Peyer's patch (tissue), 4 donors: ENCODE measurements at regions not wholly inside any gene's neighbourhood (a gene's known extent, or its start where the extent isn't known, plus 50 kb on each side); places are given as distances from the start of the nearest gene placed in this dataset.

Experiments
- DNase-seq, 3 donors: peaks; one replicate each; pipeline ENCODE4 v3.0.0-alpha.2; 2017 to 2019
- H3K27ac ChIP-seq, 4 donors: fragments of 200-600 bp; sonication (generic); one replicate each; pipeline ENCODE4 v1.5.1; 2016 to 2019
- H3K27me3 ChIP-seq, 2 donors: fragments of 200-600 bp; sonication (generic); one replicate each; pipeline ENCODE4 v1.5.1; 2019
- H3K36me3 ChIP-seq, 3 donors: fragments of 200-600 bp; sonication (generic); one replicate each; pipeline ENCODE4 v1.5.1; 2016 to 2019
- H3K4me1 ChIP-seq, 4 donors: fragments of 200-600 bp; sonication (generic); one replicate each; pipeline ENCODE4 v1.5.1; 2016 to 2019
- H3K4me3 ChIP-seq, 4 donors: fragments of 200-600 bp; sonication (generic); 1 replicate in 3 of 4; 2 replicates in 1 of 4; pipeline ENCODE4 v1.5.1; 2016 to 2019; ENCODE audit warnings: mild to moderate bottlenecking in 1 of 4
- H3K9me3 ChIP-seq, 4 donors: fragments of 200-600 bp; sonication (generic); one replicate each; pipeline ENCODE4 v1.5.1; 2016 to 2019; ENCODE audit warnings: mild to moderate bottlenecking in 1 of 4
- POLR2A ChIP-seq, 2 donors: fragments of 450-650 bp; IDR thresholded peaks; one replicate each; pipeline ENCODE4 v1.5.1; 2017; ENCODE audit warnings: antibody characterized with exemption in 2 of 2, mild to moderate bottlenecking in 2 of 2, moderate library complexity in 2 of 2
- TF ChIP-seq, protein P1 (sequence below), 6 experiments: fragments of 450-650 bp in 4 of 6; fragments of 200-600 bp in 2 of 6; sonication (generic) in 1 of 6; IDR thresholded peaks; one replicate each; pipeline ENCODE4 v1.5.1; 2017 to 2019; ENCODE audit warnings: antibody characterized with exemption in 6 of 6, mild to moderate bottlenecking in 3 of 6, moderate library complexity in 1 of 6

- no peaks in the 10 kb centered on the region for H3K36me3 ChIP-seq
- H3K9me3 ChIP-seq: no peaks in the 10 kb centered on the region
- no peak overlapping the region for H3K4me3 ChIP-seq
- TF ChIP-seq POLR2A (IDR thresholded peaks at IDR 0.05): no peak
- TF ChIP-seq, protein P1, sequence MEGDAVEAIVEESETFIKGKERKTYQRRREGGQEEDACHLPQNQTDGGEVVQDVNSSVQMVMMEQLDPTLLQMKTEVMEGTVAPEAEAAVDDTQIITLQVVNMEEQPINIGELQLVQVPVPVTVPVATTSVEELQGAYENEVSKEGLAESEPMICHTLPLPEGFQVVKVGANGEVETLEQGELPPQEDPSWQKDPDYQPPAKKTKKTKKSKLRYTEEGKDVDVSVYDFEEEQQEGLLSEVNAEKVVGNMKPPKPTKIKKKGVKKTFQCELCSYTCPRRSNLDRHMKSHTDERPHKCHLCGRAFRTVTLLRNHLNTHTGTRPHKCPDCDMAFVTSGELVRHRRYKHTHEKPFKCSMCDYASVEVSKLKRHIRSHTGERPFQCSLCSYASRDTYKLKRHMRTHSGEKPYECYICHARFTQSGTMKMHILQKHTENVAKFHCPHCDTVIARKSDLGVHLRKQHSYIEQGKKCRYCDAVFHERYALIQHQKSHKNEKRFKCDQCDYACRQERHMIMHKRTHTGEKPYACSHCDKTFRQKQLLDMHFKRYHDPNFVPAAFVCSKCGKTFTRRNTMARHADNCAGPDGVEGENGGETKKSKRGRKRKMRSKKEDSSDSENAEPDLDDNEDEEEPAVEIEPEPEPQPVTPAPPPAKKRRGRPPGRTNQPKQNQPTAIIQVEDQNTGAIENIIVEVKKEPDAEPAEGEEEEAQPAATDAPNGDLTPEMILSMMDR (IDR thresholded peaks at IDR 0.05): no peak
- no peak overlapping the region for H3K27ac ChIP-seq
- DNase-seq: no peak
- H3K4me1 ChIP-seq: no peaks in the 10 kb centered on the region
- H3K27me3 ChIP-seq: no peaks in the 10 kb centered on the region
These were observed 308.7 kb upstream of the N4BP1 start for GRCh38 chr16:48918520-48919258.

- Histone ChIP-seq H3K27ac (no peak overlapping the region), H3K27me3 (no peaks in the 10 kb centered on the region), H3K4me3 (no peak overlapping the region), H3K9me3 (no peaks in the 10 kb centered on the region), H3K36me3 (no peaks in the 10 kb centered on the region), H3K4me1 (no peaks in the 10 kb centered on the region)
- TF ChIP-seq, protein P1 (IDR thresholded peaks at IDR 0.05): no peak
- TF ChIP-seq POLR2A (IDR thresholded peaks at IDR 0.05): no peak
- DNase-seq: no peak
These were observed 306.6 kb upstream of the N4BP1 start for GRCh38 chr16:48916566-48916965.

DNA sequence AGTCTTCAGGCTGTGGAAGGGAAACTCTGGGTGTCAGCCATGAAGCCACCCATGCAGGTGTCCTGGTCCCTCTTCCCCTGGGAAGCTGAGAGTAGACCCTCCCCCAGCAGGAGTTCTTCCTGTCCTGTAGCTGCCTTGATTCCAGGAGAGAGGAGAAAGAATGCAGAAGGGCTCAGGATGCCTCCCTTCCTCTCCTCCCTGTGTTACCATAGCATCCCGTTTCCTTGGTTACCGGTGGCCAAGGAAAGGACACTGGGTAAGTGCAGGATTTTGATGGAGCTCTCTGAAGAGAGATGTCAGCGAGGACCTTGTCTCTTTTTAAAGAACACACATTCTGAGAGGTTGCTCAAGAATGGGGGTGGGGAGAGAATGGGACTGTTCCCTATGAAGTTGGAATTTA, 304.1 kb upstream of the N4BP1 start:
- TF ChIP-seq POLR2A (IDR thresholded peaks at IDR 0.05): no peak
- TF ChIP-seq, protein P1 (IDR thresholded peaks at IDR 0.05): no peak
- no peaks in the 10 kb centered on the region for H3K27me3 ChIP-seq
- H3K36me3 ChIP-seq: no peaks in the 10 kb centered on the region
- no peak for DNase-seq
- no peaks in the 10 kb centered on the region for H3K4me1 ChIP-seq
- H3K27ac ChIP-seq: no peak overlapping the region
- no peak overlapping the region for H3K4me3 ChIP-seq
- no peaks in the 10 kb centered on the region for H3K9me3 ChIP-seq

GRCh38 chr16:48913384-48913783, 303.4 kb upstream of the N4BP1 start:
- no peak overlapping the region for H3K27ac ChIP-seq
- H3K4me3 ChIP-seq: no peak overlapping the region
- H3K4me1 ChIP-seq: no peaks in the 10 kb centered on the region
- TF ChIP-seq, protein P1 (IDR thresholded peaks at IDR 0.05): no peak
- no peak for TF ChIP-seq POLR2A (IDR thresholded peaks at IDR 0.05)
- DNase-seq: no peak
- no peaks in the 10 kb centered on the region for H3K9me3 ChIP-seq
- H3K27me3 ChIP-seq: no peaks in the 10 kb centered on the region
- H3K36me3 ChIP-seq: no peaks in the 10 kb centered on the region

DNA sequence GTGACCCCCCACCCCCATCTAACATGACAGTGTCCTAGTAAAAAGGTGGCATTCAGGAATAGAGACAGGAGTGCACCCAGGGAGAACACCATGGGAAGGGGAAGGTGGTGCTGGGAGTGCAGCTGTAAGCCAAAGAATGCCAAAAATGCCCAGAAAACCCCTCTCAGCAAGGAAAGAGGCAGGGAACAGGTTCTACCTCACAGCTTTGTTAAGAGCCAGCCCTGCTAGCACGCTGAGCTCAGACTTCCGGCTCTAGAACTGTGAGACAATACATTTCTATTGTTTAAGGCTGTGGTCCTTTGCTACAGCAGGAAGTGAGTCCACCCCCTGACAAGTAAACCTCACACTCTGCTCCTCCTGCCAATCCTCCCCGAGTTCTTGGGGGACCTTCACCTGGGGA, 302.4 kb upstream of the N4BP1 start:
- H3K27ac ChIP-seq: no peak overlapping the region
- no peaks in the 10 kb centered on the region for H3K9me3 ChIP-seq
- no peaks in the 10 kb centered on the region for H3K27me3 ChIP-seq
- H3K36me3 ChIP-seq: no peaks in the 10 kb centered on the region
- no peak overlapping the region for H3K4me3 ChIP-seq
- TF ChIP-seq POLR2A (IDR thresholded peaks at IDR 0.05): no peak
- TF ChIP-seq, protein P1 (IDR thresholded peaks at IDR 0.05): no peak
- no peaks in the 10 kb centered on the region for H3K4me1 ChIP-seq
- DNase-seq: no peak
